ENCODE measurements at regions not wholly inside any gene's neighbourhood (a gene's known extent, or its start where the extent isn't known, plus 50 kb on each side); places are given as distances from the start of the nearest gene placed in this dataset.
"Not testable (repeated sequence)": the region's sequence is repeated elsewhere in the genome, so short reads cannot be mapped to it uniquely, and the experiment has no call there.

- Histone ChIP-seq H3K27me3 (ENCODE audit: control insufficient read depth in 4 of 4, insufficient read depth in 4 of 4, low read length in 3 of 4) (no peaks in the 10 kb centered on the region), H3K4me3 (ENCODE audit: low read depth in 1 of 3, low read length in 3 of 3) (no peak overlapping the region), H3K36me3 (ENCODE audit: control insufficient read depth in 4 of 4, insufficient read depth in 3 of 4, low read depth in 1 of 4, low read length in 3 of 4) (no peaks in the 10 kb centered on the region), H3K9me3 (ENCODE audit: control insufficient read depth in 4 of 4, low read length in 3 of 4) (no peaks in the 10 kb centered on the region), H3K9ac (ENCODE audit: low read depth in 1 of 2, low read length in 2 of 2) (no peak overlapping the region), H3K27ac (ENCODE audit: low read depth in 1 of 2, low read length in 2 of 2) (no peak overlapping the region), H3K4me1 (ENCODE audit: control insufficient read depth in 4 of 4, insufficient read depth in 4 of 4, low read length in 3 of 4) (no peaks in the 10 kb centered on the region)
- 54% methylated on average over 1 of the region's 1 CpG for WGBS
- no peak for DNase-seq (ENCODE audit: low spot score)
- TF ChIP-seq ZBTB33 (IDR thresholded peaks at IDR 0.05), result no peak
Measured at GRCh38 chr14:40362856-40363255, 930.6 kb upstream of the FBXO33 start.

GRCh38 chr14:40354754-40355153 is 922.5 kb upstream of the FBXO33 start:
- Histone ChIP-seq H3K4me3 (ENCODE audit: low read depth in 1 of 3, low read length in 3 of 3) (no peak overlapping the region), H3K27ac (ENCODE audit: low read depth in 1 of 2, low read length in 2 of 2) (no peak overlapping the region), H3K27me3 (ENCODE audit: control insufficient read depth in 4 of 4, insufficient read depth in 4 of 4, low read length in 3 of 4) (no peaks in the 10 kb centered on the region), H3K36me3 (ENCODE audit: control insufficient read depth in 4 of 4, insufficient read depth in 3 of 4, low read depth in 1 of 4, low read length in 3 of 4) (no peaks in the 10 kb centered on the region), H3K9ac (ENCODE audit: low read depth in 1 of 2, low read length in 2 of 2) (no peak overlapping the region), H3K9me3 (ENCODE audit: control insufficient read depth in 4 of 4, low read length in 3 of 4) (no peaks in the 10 kb centered on the region), H3K4me1 (ENCODE audit: control insufficient read depth in 4 of 4, insufficient read depth in 4 of 4, low read length in 3 of 4) (no peaks in the 10 kb centered on the region)
- TF ChIP-seq FOXA1 (IDR thresholded peaks at IDR 0.05), result no peak
- TF ChIP-seq CTCF (IDR thresholded peaks at IDR 0.05; ENCODE audit: low read depth, low read length, missing input control), result no peak
- no peak for TF ChIP-seq RAD21 (IDR thresholded peaks at IDR 0.05)
- TF ChIP-seq ZBTB33 (IDR thresholded peaks at IDR 0.05), result no peak
- no peak for TF ChIP-seq NR2F2 (IDR thresholded peaks at IDR 0.05)
- no peak for TF ChIP-seq REST (IDR thresholded peaks at IDR 0.05)
- TF ChIP-seq TAF1 (conservative IDR thresholded peaks at IDR 0.05), result no peak
- TF ChIP-seq MAX (IDR thresholded peaks at IDR 0.05), result no peak
- TF ChIP-seq SP1 (IDR thresholded peaks at IDR 0.05), result no peak
- no peak for TF ChIP-seq JUND (IDR thresholded peaks at IDR 0.05)
- no peak for TF ChIP-seq YY1 (IDR thresholded peaks at IDR 0.05)
- TF ChIP-seq FOXA2 (IDR thresholded peaks at IDR 0.05), result no peak
- DNase-seq (ENCODE audit: low spot score), result no peak
- WGBS, result 61% methylated on average over 2 of the region's 2 CpGs

GRCh38 chr14:40348104-40348503 is 915.9 kb upstream of the FBXO33 start:
- not testable (repeated sequence) for DNase-seq (ENCODE audit: low spot score); H3K4me1 ChIP-seq (ENCODE audit: control insufficient read depth in 4 of 4, insufficient read depth in 4 of 4, low read length in 3 of 4); H3K27ac ChIP-seq (ENCODE audit: low read depth in 1 of 2, low read length in 2 of 2); H3K4me3 ChIP-seq (ENCODE audit: low read depth in 1 of 3, low read length in 3 of 3); H3K9me3 ChIP-seq (ENCODE audit: control insufficient read depth in 4 of 4, low read length in 3 of 4); H3K27me3 ChIP-seq (ENCODE audit: control insufficient read depth in 4 of 4, insufficient read depth in 4 of 4, low read length in 3 of 4); H3K9ac ChIP-seq (ENCODE audit: low read depth in 1 of 2, low read length in 2 of 2); H3K36me3 ChIP-seq (ENCODE audit: control insufficient read depth in 4 of 4, insufficient read depth in 3 of 4, low read depth in 1 of 4, low read length in 3 of 4)
- 82% methylated on average over 27 of the region's 27 CpGs for WGBS
